ENCODE measurements at regions not wholly inside any gene's neighbourhood (a gene's known extent, or its start where the extent isn't known, plus 50 kb on each side); places are given as distances from the start of the nearest gene placed in this dataset.

- TF ChIP-seq, protein P1, sequence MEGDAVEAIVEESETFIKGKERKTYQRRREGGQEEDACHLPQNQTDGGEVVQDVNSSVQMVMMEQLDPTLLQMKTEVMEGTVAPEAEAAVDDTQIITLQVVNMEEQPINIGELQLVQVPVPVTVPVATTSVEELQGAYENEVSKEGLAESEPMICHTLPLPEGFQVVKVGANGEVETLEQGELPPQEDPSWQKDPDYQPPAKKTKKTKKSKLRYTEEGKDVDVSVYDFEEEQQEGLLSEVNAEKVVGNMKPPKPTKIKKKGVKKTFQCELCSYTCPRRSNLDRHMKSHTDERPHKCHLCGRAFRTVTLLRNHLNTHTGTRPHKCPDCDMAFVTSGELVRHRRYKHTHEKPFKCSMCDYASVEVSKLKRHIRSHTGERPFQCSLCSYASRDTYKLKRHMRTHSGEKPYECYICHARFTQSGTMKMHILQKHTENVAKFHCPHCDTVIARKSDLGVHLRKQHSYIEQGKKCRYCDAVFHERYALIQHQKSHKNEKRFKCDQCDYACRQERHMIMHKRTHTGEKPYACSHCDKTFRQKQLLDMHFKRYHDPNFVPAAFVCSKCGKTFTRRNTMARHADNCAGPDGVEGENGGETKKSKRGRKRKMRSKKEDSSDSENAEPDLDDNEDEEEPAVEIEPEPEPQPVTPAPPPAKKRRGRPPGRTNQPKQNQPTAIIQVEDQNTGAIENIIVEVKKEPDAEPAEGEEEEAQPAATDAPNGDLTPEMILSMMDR (IDR thresholded peaks at IDR 0.05; ENCODE audit: low read depth, low read length), result no peak
- no peak for TF ChIP-seq EZH2phosphoT487 (IDR thresholded peaks at IDR 0.05; ENCODE audit: low read depth)
- Histone ChIP-seq H3K4me2 (ENCODE audit: low read length) (no peak overlapping the region), H2AFZ (ENCODE audit: low read depth, low read length) (no peak overlapping the region), H3K79me2 (ENCODE audit: low read length) (no peaks in the 10 kb centered on the region), H4K20me1 (ENCODE audit: insufficient read depth, low read length) (no peaks in the 10 kb centered on the region), H3K4me1 (ENCODE audit: low read length) (no peaks in the 10 kb centered on the region), H3K4me3 (ENCODE audit: low read length) (no peak overlapping the region), H3K9me3 (ENCODE audit: insufficient read depth, low read length) (no peaks in the 10 kb centered on the region), H3K9ac (ENCODE audit: low read length) (no peak overlapping the region), H3K27me3 (ENCODE audit: low read depth, low read length) (no peaks in the 10 kb centered on the region), H3K36me3 (replicated peaks; ENCODE audit: low read depth, low read length) (no peaks in the 10 kb centered on the region), H3K27ac (ENCODE audit: low read length) (no peak overlapping the region)
Observed at GRCh38 chr5:20445326-20445860, 457.4 kb upstream of the CDH18 start.

- Histone ChIP-seq H3K9me3 (ENCODE audit: insufficient read depth, low read length) (no peaks in the 10 kb centered on the region), H3K36me3 (replicated peaks; ENCODE audit: low read depth, low read length) (no peaks in the 10 kb centered on the region), H3K4me1 (ENCODE audit: low read length) (no peaks in the 10 kb centered on the region), H3K4me3 (ENCODE audit: low read length) (no peak overlapping the region), H3K79me2 (ENCODE audit: low read length) (no peaks in the 10 kb centered on the region), H4K20me1 (ENCODE audit: insufficient read depth, low read length) (no peaks in the 10 kb centered on the region), H3K9ac (ENCODE audit: low read length) (no peak overlapping the region), H3K27me3 (ENCODE audit: low read depth, low read length) (no peaks in the 10 kb centered on the region), H2AFZ (ENCODE audit: low read depth, low read length) (no peak overlapping the region), H3K27ac (ENCODE audit: low read length) (no peak overlapping the region), H3K4me2 (ENCODE audit: low read length) (no peak overlapping the region)
- TF ChIP-seq, protein P1 (IDR thresholded peaks at IDR 0.05; ENCODE audit: low read depth, low read length), result no peak
Observed at GRCh38 chr5:20434786-20435185, 446.8 kb upstream of the CDH18 start.

DNA sequence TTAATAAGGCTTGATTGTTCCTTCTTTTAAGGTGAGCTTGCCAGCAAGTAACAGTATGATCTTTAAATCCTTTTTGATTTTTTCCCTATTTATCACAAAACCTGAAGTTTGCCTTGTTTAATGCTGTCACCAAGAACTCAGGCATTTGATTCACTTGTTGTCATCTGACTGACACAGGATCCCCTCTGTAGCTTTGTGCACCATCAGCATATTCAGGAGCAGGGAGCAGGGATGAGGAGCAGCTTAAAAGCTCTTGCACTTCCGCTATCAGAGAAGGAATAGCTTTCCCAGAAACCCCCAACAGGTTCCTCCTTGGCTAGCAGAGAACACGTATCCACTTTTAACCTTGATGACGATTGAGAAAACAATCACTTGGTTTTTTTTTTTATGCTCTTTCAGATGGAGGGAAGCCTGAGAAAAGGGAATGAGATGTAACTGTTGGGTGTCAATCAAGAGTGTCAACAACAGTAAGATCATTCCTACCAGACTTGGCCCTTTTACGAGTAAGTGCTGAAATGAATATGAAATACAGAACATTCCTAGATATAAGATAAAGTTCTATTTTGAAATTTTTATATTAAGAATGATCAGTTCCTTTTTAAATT lies 433.1 kb upstream of the CDH18 start:
- Histone ChIP-seq H3K9me3 (ENCODE audit: insufficient read depth, low read length) (no peaks in the 10 kb centered on the region), H3K79me2 (ENCODE audit: low read length) (no peaks in the 10 kb centered on the region), H3K4me3 (ENCODE audit: low read length) (no peak overlapping the region), H4K20me1 (ENCODE audit: insufficient read depth, low read length) (no peaks in the 10 kb centered on the region), H3K36me3 (replicated peaks; ENCODE audit: low read depth, low read length) (no peaks in the 10 kb centered on the region), H3K4me2 (ENCODE audit: low read length) (no peak overlapping the region), H3K27ac (ENCODE audit: low read length) (no peak overlapping the region), H3K9ac (ENCODE audit: low read length) (no peak overlapping the region), H2AFZ (ENCODE audit: low read depth, low read length) (no peak overlapping the region; the same call in 1 of the 2 replicates), H3K4me1 (ENCODE audit: low read length) (no peaks in the 10 kb centered on the region), H3K27me3 (ENCODE audit: low read depth, low read length) (no peaks in the 10 kb centered on the region)
- TF ChIP-seq, protein P1 (IDR thresholded peaks at IDR 0.05; ENCODE audit: low read depth, low read length), result no peak
- no peak for TF ChIP-seq EZH2phosphoT487 (IDR thresholded peaks at IDR 0.05; ENCODE audit: low read depth)
